WERI-Rb-1 (cell line): ENCODE measurements at regions not wholly inside any gene's neighbourhood (a gene's known extent, or its start where the extent isn't known, plus 50 kb on each side); places are given as distances from the start of the nearest gene placed in this dataset.
A peak's percentile ranks its signal among the peaks of the same experiment; 100 is the strongest.

Source experiments
- DNase-seq: peaks from one replicate; pipeline ENCODE4 v3.0.0-alpha.2; 2020
- H3K27ac ChIP-seq: fragments of 250-450 bp; sonication (Bioruptor Pico); 2 replicates; pipeline ENCODE4 v1.5.1; 2020; ENCODE audit warnings: mild to moderate bottlenecking, moderate library complexity
- H3K27me3 ChIP-seq: fragments of 250-450 bp; sonication (Bioruptor Pico); 2 replicates; pipeline ENCODE4 v1.5.1; 2021; ENCODE audit warnings: mild to moderate bottlenecking, low read depth, moderate library complexity; ENCODE audit not compliant: insufficient read depth, severe bottlenecking
- H3K36me3 ChIP-seq: fragments of 250-450 bp; sonication (Bioruptor Pico); 2 replicates; pipeline ENCODE4 v1.5.1; 2020; ENCODE audit warnings: mild to moderate bottlenecking, moderate library complexity
- H3K4me3 ChIP-seq: 2 replicates; pipeline ENCODE4 v1.5.1; 2011; ENCODE audit warnings: low read depth, mild to moderate bottlenecking, control low read depth, low read length
- H3K9me3 ChIP-seq: fragments of 250-450 bp; sonication (Bioruptor Pico); 2 replicates; pipeline ENCODE4 v1.5.1; 2021; ENCODE audit warnings: mild to moderate bottlenecking, moderate library complexity; ENCODE audit not compliant: severe bottlenecking
- TF ChIP-seq, protein P1 (sequence below): IDR thresholded peaks from 2 replicates; pipeline ENCODE4 v1.5.1; 2011; ENCODE audit warnings: low read depth, mild to moderate bottlenecking, control low read depth, inconsistent platforms, low read length

DNA sequence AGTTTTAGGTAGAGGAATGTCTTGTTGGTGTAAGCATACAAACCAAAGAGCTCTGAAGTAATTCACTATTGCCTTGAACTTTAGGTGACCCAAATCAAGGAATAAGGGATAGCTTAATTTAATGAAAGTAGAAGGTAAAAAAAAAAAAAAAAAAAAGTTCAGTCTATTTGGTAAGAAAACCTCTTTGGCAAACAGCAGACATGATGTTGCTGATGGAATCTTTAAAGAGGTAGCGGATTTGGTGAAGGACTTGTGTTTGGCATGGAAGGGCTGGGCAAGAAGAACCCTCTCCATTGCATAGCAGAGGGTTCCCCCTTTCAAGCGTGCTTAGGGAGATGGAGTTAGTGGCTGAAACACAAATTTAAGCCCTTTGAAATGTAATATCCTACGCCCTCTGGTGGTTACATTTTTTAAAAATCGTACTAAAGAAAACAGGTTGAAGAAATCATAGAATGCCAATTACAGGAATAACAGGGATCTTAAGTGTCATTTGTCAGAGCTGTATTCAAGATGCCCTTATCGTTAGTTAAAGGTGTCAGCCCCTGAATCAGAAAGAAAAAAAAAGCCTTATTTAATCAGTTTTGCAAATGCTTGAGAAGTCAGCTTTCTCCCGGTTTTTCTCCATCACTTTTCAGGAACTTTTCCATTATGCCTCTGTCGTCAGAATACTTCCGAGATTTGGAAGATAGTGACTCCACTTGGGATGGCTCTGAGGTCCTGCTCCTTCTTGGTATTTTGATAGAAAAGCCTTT, 383.1 kb downstream of the KCNJ2 start:
- TF ChIP-seq, protein P1, sequence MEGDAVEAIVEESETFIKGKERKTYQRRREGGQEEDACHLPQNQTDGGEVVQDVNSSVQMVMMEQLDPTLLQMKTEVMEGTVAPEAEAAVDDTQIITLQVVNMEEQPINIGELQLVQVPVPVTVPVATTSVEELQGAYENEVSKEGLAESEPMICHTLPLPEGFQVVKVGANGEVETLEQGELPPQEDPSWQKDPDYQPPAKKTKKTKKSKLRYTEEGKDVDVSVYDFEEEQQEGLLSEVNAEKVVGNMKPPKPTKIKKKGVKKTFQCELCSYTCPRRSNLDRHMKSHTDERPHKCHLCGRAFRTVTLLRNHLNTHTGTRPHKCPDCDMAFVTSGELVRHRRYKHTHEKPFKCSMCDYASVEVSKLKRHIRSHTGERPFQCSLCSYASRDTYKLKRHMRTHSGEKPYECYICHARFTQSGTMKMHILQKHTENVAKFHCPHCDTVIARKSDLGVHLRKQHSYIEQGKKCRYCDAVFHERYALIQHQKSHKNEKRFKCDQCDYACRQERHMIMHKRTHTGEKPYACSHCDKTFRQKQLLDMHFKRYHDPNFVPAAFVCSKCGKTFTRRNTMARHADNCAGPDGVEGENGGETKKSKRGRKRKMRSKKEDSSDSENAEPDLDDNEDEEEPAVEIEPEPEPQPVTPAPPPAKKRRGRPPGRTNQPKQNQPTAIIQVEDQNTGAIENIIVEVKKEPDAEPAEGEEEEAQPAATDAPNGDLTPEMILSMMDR: peak; percentile 32
- peak; percentile 40 for DNase-seq

DNA sequence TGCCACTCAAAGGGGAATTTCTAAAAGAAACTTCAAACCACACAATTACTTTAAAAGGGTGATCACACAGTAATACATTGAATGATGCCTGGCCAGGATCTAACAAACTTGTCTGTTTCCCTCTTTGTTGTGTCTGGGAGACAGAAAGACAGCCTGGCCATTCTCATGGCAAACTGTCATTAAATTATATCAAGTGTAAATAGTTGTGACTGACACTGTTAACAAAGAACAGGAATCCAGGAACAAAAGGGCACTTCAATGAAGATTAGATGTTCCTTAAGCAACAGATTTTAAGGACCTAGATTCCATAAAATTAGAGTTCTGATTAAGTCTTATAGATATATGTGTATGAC, 383.6 kb downstream of the KCNJ2 start:
- TF ChIP-seq, protein P1: no peak

More for the DNA sequence above, 383.1 kb downstream of the KCNJ2 start:
- H3K4me3 ChIP-seq: no peak overlapping the region
- no peak overlapping the region for H3K27ac ChIP-seq
- no peaks in the 10 kb centered on the region for H3K36me3 ChIP-seq
- no peaks in the 10 kb centered on the region for H3K9me3 ChIP-seq
- no peaks in the 10 kb centered on the region for H3K27me3 ChIP-seq

DNA sequence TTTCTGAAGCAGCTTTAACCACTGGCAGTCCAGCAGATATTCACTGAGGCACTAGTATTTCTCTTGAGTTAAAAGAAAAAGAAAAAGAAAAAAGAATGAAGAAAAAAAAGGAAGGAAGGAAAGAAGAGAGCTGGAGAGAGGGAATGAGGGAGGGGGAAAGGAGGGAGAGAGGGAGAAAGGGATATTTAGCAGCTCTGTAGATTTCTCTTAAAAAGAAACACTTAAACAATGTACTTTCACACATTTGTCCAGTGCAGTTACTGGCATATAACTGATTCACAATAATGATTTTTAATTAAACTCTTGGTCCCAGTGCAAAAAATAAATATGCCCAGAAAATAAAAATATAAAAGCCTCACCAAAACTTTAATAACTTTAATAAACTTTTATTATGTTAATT, 386.4 kb downstream of the KCNJ2 start:
- DNase-seq: no peak
- TF ChIP-seq, protein P1: no peak
- H3K27me3 ChIP-seq: no peaks in the 10 kb centered on the region

More for the DNA sequence above, 383.6 kb downstream of the KCNJ2 start:
- H3K36me3 ChIP-seq: no peaks in the 10 kb centered on the region
- no peak overlapping the region for H3K4me3 ChIP-seq
- H3K27me3 ChIP-seq: no peaks in the 10 kb centered on the region
- H3K9me3 ChIP-seq: no peaks in the 10 kb centered on the region
- DNase-seq: no peak
- H3K27ac ChIP-seq: no peak overlapping the region

DNA sequence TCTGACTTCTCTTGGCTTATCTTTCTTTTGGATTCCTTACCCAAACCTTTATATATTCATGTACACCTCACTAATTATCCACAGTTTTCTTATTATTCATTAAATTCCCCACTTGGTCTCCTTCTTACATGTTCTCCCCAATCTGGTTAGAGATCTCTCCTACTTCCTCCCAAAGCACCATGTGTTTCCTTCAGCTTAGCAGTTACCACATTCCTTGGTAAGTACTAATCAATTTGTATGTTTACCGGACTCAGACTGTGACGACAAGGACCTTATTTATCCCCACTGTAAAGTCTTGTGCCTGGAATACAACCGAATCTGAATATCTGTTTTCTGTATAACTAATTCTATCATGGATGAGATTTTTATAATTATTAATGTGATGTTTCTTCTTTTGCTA, 389.5 kb downstream of the KCNJ2 start:
- Histone ChIP-seq H3K27ac (no peak overlapping the region), H3K9me3 (no peaks in the 10 kb centered on the region), H3K4me3 (no peak overlapping the region), H3K36me3 (no peaks in the 10 kb centered on the region), H3K27me3 (no peaks in the 10 kb centered on the region)
- no peak for DNase-seq
- TF ChIP-seq, protein P1: no peak

More for the DNA sequence above, 386.4 kb downstream of the KCNJ2 start:
- no peaks in the 10 kb centered on the region for H3K36me3 ChIP-seq
- H3K4me3 ChIP-seq: no peak overlapping the region
- H3K9me3 ChIP-seq: no peaks in the 10 kb centered on the region
- no peak overlapping the region for H3K27ac ChIP-seq

DNA sequence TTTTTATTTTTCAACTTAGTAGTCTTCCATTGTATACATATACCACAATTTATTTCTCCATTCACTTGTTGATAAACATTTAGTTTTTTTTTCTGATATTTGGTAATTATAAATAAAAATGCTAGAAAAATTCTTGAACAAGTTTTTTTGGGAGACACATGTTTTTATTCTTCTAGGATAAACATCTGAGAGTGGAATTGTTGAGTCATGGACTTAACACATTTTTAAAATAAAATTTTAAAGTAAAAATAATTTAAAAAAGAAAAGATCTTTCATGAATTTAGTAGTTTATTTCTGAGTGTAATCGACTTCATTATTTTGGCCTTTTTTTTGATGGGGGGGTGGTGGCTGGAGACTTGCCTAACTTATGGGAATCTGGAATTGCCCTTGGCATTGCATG, 391.1 kb downstream of the KCNJ2 start:
- Histone ChIP-seq H3K27ac (no peak overlapping the region), H3K4me3 (no peak overlapping the region), H3K36me3 (no peaks in the 10 kb centered on the region), H3K9me3 (no peaks in the 10 kb centered on the region), H3K27me3 (no peaks in the 10 kb centered on the region)
- TF ChIP-seq, protein P1: no peak
- no peak for DNase-seq

DNA sequence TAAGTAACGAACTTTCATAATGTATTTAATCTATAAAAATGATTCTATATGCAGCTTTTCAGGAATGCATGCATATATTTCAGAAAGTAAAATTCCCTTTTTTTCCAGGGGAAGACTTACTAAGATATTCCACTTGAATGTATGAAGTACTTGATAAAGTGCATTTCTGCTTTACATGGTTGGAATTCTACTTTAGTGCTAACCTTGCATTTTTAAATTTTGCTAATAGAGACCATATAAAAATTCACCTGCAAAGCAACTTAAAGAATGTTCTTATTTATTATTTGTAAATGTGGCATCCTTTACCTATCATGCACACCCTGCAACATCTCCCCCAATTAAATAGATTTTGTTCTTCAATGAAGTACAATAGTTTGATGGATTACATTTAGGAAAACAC, 392.8 kb downstream of the KCNJ2 start:
- TF ChIP-seq, protein P1: no peak
- no peak overlapping the region for H3K27ac ChIP-seq
- no peak for DNase-seq
- H3K4me3 ChIP-seq: no peak overlapping the region
- H3K9me3 ChIP-seq: no peaks in the 10 kb centered on the region
- no peaks in the 10 kb centered on the region for H3K27me3 ChIP-seq
- H3K36me3 ChIP-seq: no peaks in the 10 kb centered on the region
